ENCODE measurements at regions not wholly inside any gene's neighbourhood (a gene's known extent, or its start where the extent isn't known, plus 50 kb on each side); places are given as distances from the start of the nearest gene placed in this dataset.

DNA sequence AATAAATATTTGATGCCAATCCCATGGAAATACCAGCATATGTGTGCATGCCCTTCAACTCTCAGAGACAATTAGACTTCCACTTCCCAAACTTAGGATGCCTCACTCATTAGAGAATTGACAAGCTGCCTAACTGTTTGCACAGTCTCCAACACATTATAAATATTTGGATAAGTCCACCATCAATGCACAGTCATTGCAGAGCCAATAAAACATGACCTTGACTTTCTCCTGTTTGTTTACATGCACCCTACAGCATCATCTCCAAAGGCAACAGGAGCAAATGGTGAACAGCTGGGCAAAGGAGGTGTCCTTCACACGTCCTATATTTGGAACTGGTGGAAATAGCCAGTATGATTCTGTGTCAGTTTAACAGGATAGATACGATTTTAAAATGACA lies 804.4 kb upstream of the RBFOX1 start:
- no peak overlapping the region for H3K27ac ChIP-seq
- no peak for TF ChIP-seq POLR2A (IDR thresholded peaks at IDR 0.05)
- no peak for TF ChIP-seq POLR2AphosphoS5 (IDR thresholded peaks at IDR 0.05)
- TF ChIP-seq, protein P1, sequence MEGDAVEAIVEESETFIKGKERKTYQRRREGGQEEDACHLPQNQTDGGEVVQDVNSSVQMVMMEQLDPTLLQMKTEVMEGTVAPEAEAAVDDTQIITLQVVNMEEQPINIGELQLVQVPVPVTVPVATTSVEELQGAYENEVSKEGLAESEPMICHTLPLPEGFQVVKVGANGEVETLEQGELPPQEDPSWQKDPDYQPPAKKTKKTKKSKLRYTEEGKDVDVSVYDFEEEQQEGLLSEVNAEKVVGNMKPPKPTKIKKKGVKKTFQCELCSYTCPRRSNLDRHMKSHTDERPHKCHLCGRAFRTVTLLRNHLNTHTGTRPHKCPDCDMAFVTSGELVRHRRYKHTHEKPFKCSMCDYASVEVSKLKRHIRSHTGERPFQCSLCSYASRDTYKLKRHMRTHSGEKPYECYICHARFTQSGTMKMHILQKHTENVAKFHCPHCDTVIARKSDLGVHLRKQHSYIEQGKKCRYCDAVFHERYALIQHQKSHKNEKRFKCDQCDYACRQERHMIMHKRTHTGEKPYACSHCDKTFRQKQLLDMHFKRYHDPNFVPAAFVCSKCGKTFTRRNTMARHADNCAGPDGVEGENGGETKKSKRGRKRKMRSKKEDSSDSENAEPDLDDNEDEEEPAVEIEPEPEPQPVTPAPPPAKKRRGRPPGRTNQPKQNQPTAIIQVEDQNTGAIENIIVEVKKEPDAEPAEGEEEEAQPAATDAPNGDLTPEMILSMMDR (IDR thresholded peaks at IDR 0.05): no peak
- H3K36me3 ChIP-seq: no peaks in the 10 kb centered on the region
- H3K4me3 ChIP-seq: no peak overlapping the region
- intact Hi-C loops (cut with DNase I): no loop called here
- no peak for DNase-seq (ENCODE audit: low spot score)
- WGBS: 78% methylated on average over 2 of the region's 2 CpGs
- no peaks in the 10 kb centered on the region for H3K4me1 ChIP-seq (replicated peaks)
- no peaks in the 10 kb centered on the region for H3K9me3 ChIP-seq
- H3K27me3 ChIP-seq (replicated peaks; ENCODE audit: insufficient read depth): no peaks in the 10 kb centered on the region

DNA sequence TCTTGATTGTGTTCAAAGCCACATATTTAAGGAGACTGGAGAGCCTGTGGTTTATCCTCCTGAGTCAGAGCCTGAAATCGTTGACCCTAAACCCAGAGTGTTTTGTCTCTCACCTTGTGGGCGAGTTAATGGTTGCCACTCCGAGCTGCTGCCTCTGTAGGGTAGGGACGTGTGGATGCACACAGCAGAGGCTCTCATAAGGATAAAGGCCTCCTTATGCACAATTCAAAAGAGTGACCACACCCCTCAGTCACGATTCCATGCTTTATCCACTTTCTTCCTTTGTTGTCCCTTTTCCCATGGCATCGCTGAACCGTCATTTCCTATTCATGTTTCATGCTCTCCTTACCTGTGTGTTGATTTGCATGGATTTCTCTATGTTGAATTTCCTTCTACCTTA lies 805.0 kb upstream of the RBFOX1 start:
- H3K27me3 ChIP-seq (replicated peaks; ENCODE audit: insufficient read depth): no peaks in the 10 kb centered on the region
- no peaks in the 10 kb centered on the region for H3K4me1 ChIP-seq (replicated peaks)
- DNase-seq (ENCODE audit: low spot score): no peak
- no peaks in the 10 kb centered on the region for H3K9me3 ChIP-seq
- no peak overlapping the region for H3K27ac ChIP-seq
- no peak overlapping the region for H3K4me3 ChIP-seq
- WGBS: 69% methylated on average over 7 of the region's 7 CpGs
- no peaks in the 10 kb centered on the region for H3K36me3 ChIP-seq
- intact Hi-C loops (cut with DNase I): no loop called here
- TF ChIP-seq POLR2A (IDR thresholded peaks at IDR 0.05) (no peak), POLR2AphosphoS5 (IDR thresholded peaks at IDR 0.05) (no peak)
- TF ChIP-seq, protein P1 (IDR thresholded peaks at IDR 0.05): no peak

DNA sequence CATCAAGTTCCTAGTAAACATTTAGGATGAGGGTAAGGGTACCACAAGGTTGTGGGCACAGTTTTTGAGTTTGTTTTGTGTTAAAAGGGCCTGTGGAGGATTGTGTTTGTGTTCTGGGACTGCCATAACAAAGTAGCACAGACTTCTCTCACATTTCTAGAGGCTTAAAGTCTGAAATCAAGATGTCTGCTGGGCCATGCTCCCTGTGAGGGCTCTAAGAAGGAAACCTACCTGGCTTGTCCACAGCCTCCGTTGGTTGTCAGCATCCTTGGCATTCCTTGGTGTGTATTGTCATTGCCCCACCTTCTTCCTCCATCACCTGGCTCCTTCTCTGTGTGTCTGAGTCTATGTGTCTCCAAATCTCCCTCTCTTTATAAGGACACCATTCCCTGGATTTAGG lies 808.1 kb upstream of the RBFOX1 start:
- intact Hi-C loops (cut with DNase I): no loop called here
- WGBS: 82% methylated on average over 1 of the region's 1 CpG

DNA sequence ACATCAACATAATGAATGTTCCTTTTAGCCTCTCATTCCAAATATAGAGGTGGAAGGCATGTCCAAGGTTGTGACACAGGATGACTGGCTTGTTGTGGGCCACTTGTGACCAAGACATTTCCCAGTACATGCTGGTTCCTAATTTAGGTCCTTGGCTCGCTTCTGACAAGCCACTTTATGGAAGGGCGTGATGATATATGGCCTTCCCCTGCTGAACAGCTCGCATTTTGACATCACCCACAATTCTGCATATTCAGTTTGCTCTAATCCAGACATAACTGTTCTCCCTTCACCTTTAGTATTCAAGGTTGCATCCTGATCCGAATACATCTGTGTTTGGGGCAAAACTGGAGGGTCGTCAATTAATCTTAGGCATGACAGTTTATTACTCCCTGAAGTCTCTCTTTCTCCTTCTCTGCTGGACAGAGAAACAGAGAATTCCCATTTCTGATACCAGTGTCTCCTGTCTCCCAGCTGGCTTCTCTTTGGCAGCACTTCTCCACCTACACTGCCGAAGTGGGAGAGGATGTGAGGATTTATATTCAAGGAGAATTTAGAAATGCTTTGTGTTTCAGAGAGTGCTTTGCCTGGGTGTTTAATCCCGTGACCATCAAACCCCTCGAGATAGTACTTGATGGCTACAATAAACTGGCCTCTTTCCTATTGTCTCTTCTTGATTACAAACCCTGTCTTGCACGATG lies 815.5 kb upstream of the RBFOX1 start:
- intact Hi-C loops (cut with DNase I): no loop called here
- DNase-seq (ENCODE audit: low spot score): no peak
- H3K4me3 ChIP-seq: no peak overlapping the region
- WGBS: 61% methylated on average over 9 of the region's 9 CpGs
- H3K9me3 ChIP-seq: no peaks in the 10 kb centered on the region
- no peaks in the 10 kb centered on the region for H3K4me1 ChIP-seq (replicated peaks)
- H3K36me3 ChIP-seq: no peaks in the 10 kb centered on the region
- H3K27ac ChIP-seq: no peak overlapping the region
- H3K27me3 ChIP-seq (replicated peaks; ENCODE audit: insufficient read depth): no peaks in the 10 kb centered on the region
- TF ChIP-seq, protein P1 (IDR thresholded peaks at IDR 0.05): no peak
- no peak for TF ChIP-seq POLR2A (IDR thresholded peaks at IDR 0.05)
- TF ChIP-seq POLR2AphosphoS5 (IDR thresholded peaks at IDR 0.05): no peak

More for the DNA sequence above, 808.1 kb upstream of the RBFOX1 start:
- no peaks in the 10 kb centered on the region for H3K27me3 ChIP-seq (replicated peaks; ENCODE audit: insufficient read depth)
- no peak overlapping the region for H3K27ac ChIP-seq
- H3K36me3 ChIP-seq: no peaks in the 10 kb centered on the region
- no peak for DNase-seq (ENCODE audit: low spot score)
- no peaks in the 10 kb centered on the region for H3K4me1 ChIP-seq (replicated peaks)
- no peaks in the 10 kb centered on the region for H3K9me3 ChIP-seq
- TF ChIP-seq, protein P1 (IDR thresholded peaks at IDR 0.05): no peak
- TF ChIP-seq POLR2AphosphoS5 (IDR thresholded peaks at IDR 0.05): no peak
- no peak for TF ChIP-seq POLR2A (IDR thresholded peaks at IDR 0.05)
- H3K4me3 ChIP-seq: no peak overlapping the region

DNA sequence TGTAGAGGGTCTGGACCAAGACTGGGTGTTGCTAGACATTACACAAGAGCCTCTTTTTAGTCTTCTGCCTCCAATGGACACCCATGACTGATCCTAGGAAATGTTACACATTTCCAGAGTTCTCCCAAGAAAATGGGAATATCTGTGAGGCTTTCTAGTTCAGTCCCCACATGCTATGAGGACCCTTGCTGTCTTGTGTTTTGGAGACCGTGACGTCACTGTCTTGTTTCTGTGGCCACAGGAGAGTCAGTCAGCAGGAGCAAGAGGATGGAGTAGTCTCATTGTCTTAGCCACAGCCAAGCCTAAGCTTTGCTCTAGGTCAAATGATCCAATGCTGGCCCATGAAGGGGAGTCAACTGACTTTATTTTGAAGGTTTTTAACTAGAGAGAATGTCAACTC lies 820.1 kb upstream of the RBFOX1 start:
- Histone ChIP-seq H3K4me1 (replicated peaks) (no peaks in the 10 kb centered on the region), H3K9me3 (no peaks in the 10 kb centered on the region), H3K4me3 (no peak overlapping the region), H3K36me3 (no peaks in the 10 kb centered on the region), H3K27me3 (replicated peaks; ENCODE audit: insufficient read depth) (no peaks in the 10 kb centered on the region), H3K27ac (no peak overlapping the region)
- DNase-seq (ENCODE audit: low spot score): no peak
- 76% methylated on average over 2 of the region's 2 CpGs for WGBS
- no peak for TF ChIP-seq POLR2AphosphoS5 (IDR thresholded peaks at IDR 0.05)
- TF ChIP-seq POLR2A (IDR thresholded peaks at IDR 0.05): no peak
- TF ChIP-seq, protein P1 (IDR thresholded peaks at IDR 0.05): no peak
- intact Hi-C loops (cut with DNase I): no loop called here
